Transverse colon (tissue), 4 donors: ENCODE measurements at regions not wholly inside any gene's neighbourhood (a gene's known extent, or its start where the extent isn't known, plus 50 kb on each side); places are given as distances from the start of the nearest gene placed in this dataset.

Source experiments
- EP300 ChIP-seq: sonication (generic); formaldehyde crosslinking; IDR thresholded peaks from one replicate; pipeline ENCODE4 v1.6.1; 2017; ENCODE audit warnings: antibody characterized with exemption, low read depth
- POLR2A ChIP-seq: fragments of 450-650 bp; IDR thresholded peaks from one replicate; pipeline ENCODE4 v1.6.1; 2016; ENCODE audit warnings: antibody characterized with exemption, mild to moderate bottlenecking, moderate library complexity
- POLR2AphosphoS5 ChIP-seq, 3 donors: sonication (generic); formaldehyde crosslinking; IDR thresholded peaks; one replicate each; pipeline ENCODE4 v1.6.1; 2016; ENCODE audit warnings: antibody characterized with exemption in 3 of 3
- TF ChIP-seq, protein P1 (sequence below), 5 experiments: fragments of 200-600 bp in 3 of 5; fragments of 450-650 bp in 2 of 5; sonication (generic) in 3 of 5; IDR thresholded peaks; 1 replicate in 2 of 5; 2 replicates in 3 of 5; pipeline ENCODE4 v1.5.1; 2016 to 2017; ENCODE audit warnings: antibody characterized with exemption in 5 of 5, inconsistent platforms in 3 of 5, mild to moderate bottlenecking in 2 of 5, moderate library complexity in 1 of 5

DNA sequence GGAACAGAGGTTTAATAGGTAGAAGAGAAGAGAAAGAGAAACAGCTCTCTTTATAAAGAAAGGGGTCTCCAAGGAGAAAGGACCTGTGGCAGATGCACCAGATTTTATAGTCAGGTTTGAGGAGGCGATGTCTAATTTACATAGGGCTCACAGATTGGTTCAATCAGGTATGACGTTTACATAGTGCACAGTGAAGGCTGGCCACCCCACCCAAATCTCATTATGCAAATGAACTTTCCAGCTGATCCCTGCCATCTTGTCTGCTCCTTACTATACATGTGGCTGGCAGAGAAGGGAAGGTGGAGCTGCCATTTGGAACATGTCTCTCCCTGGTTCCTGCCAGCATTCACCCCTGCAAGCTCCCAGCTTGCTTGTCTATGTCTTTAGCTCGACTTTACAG, 557.8 kb downstream of the SUCLG1 start:
- TF ChIP-seq, protein P1, sequence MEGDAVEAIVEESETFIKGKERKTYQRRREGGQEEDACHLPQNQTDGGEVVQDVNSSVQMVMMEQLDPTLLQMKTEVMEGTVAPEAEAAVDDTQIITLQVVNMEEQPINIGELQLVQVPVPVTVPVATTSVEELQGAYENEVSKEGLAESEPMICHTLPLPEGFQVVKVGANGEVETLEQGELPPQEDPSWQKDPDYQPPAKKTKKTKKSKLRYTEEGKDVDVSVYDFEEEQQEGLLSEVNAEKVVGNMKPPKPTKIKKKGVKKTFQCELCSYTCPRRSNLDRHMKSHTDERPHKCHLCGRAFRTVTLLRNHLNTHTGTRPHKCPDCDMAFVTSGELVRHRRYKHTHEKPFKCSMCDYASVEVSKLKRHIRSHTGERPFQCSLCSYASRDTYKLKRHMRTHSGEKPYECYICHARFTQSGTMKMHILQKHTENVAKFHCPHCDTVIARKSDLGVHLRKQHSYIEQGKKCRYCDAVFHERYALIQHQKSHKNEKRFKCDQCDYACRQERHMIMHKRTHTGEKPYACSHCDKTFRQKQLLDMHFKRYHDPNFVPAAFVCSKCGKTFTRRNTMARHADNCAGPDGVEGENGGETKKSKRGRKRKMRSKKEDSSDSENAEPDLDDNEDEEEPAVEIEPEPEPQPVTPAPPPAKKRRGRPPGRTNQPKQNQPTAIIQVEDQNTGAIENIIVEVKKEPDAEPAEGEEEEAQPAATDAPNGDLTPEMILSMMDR (IDR thresholded peaks at IDR 0.05): no peak
- TF ChIP-seq POLR2AphosphoS5 (IDR thresholded peaks at IDR 0.05): no peak
- no peak for TF ChIP-seq POLR2A
- TF ChIP-seq EP300: no peak
